ENCODE measurements at regions not wholly inside any gene's neighbourhood (a gene's known extent, or its start where the extent isn't known, plus 50 kb on each side); places are given as distances from the start of the nearest gene placed in this dataset.

DNA sequence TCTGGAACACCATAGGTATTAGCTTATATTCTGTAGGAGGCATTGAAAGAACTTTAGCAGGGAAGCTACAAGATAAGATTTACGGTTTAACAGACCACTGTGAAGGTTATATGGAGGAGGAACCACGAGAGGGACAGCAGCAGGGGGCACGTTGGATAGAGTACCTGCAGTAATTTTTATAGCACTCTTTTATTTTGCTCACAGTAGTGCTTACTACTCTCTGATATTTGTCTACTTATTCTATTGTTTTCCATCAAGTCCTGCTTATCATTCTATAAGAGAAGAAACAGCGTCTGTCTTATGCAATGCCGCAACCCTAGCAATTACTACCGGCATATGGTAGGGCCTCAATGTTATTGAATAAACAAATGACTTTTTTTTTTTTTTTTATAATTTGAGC lies 122.5 kb downstream of the PCDH7 start:
- Histone ChIP-seq H3K56ac (replicated peaks; ENCODE audit: insufficient read length, low read depth, low read length) (no peak overlapping the region), H3K9me3 (ENCODE audit: insufficient read depth in 2 of 2, low read depth in 1 of 2, low read length in 1 of 2) (no peaks in the 10 kb centered on the region), H3K4me3 (ENCODE audit: extremely low read depth in 1 of 4, insufficient read depth in 2 of 4, low read depth in 3 of 4, low read length in 4 of 4) (no peak overlapping the region), H4K20me1 (replicated peaks in 1 of 2; ENCODE audit: control insufficient read depth in 1 of 2, insufficient read depth in 2 of 2, low read length in 2 of 2) (no peaks in the 10 kb centered on the region), H3K9ac (replicated peaks in 1 of 4; ENCODE audit: extremely low read depth in 1 of 4, low read depth in 3 of 4, low read length in 3 of 4) (no peak overlapping the region), H3K36me3 (ENCODE audit: control insufficient read depth in 2 of 4, insufficient read depth in 4 of 4, low read length in 3 of 4) (no peaks in the 10 kb centered on the region), H2BK15ac (ENCODE audit: low read length) (no peak overlapping the region), H3K4me2 (ENCODE audit: insufficient read depth in 1 of 2, low read depth in 2 of 2, low read length in 2 of 2) (no peak overlapping the region), H3K27ac (ENCODE audit: low read depth, low read length) (no peak overlapping the region), H2BK5ac (ENCODE audit: low read depth, low read length) (no peak overlapping the region), H4K8ac (ENCODE audit: extremely low read depth, insufficient read depth, low read length) (no peak overlapping the region), H3K23ac (ENCODE audit: insufficient read length) (no peak overlapping the region), H4K91ac (replicated peaks; ENCODE audit: insufficient read length, low read length) (no peak overlapping the region), H3K79me2 (ENCODE audit: control insufficient read depth in 1 of 2, insufficient read depth in 2 of 2, low read length in 2 of 2) (no peaks in the 10 kb centered on the region), H2AFZ (ENCODE audit: low read length) (no peak overlapping the region), H3K27me3 (replicated peaks in 1 of 4; ENCODE audit: control insufficient read depth in 3 of 4, extremely low read depth in 1 of 4, insufficient read depth in 3 of 4, low read length in 3 of 4) (no peaks in the 10 kb centered on the region), H2BK20ac (ENCODE audit: low read length) (no peak overlapping the region), H3K23me2 (ENCODE audit: low read depth, low read length) (no peaks in the 10 kb centered on the region; the same call in 1 of the 2 replicates), H4K5ac (ENCODE audit: insufficient read length, low read depth, low read length) (no peak overlapping the region), H3K4ac (replicated peaks; ENCODE audit: insufficient read length, low read depth, low read length) (no peak overlapping the region), H2BK12ac (ENCODE audit: low read depth, low read length) (no peak overlapping the region), H2AK5ac (ENCODE audit: low read depth, low read length) (no peak overlapping the region), H3K79me1 (ENCODE audit: low read depth, low read length) (no peaks in the 10 kb centered on the region), H2BK120ac (replicated peaks; ENCODE audit: low read depth, low read length) (no peak overlapping the region), H3K18ac (ENCODE audit: extremely low read depth, low read length) (no peak overlapping the region), H3K4me1 (replicated peaks in 1 of 4; ENCODE audit: control insufficient read depth in 3 of 4, insufficient read depth in 4 of 4, low read length in 3 of 4) (peaks cover 0 to 10% (median 4%) of the 10 kb centered on the region in 4 experiments; a peak in 4 of 7 replicates), H3K14ac (ENCODE audit: insufficient read length) (no peak overlapping the region)
- POLR2A ChIA-PET (ENCODE audit: partially characterized antibody) = no interaction called here
- TF ChIP-seq EGR1 (IDR thresholded peaks at IDR 0.05; ENCODE audit: borderline replicate concordance, low read depth, low read length) (no peak), SP4 (IDR thresholded peaks at IDR 0.05; ENCODE audit: low read length) (no peak), SP1 (IDR thresholded peaks at IDR 0.05; ENCODE audit: low read depth, low read length) (no peak), RAD21 (IDR thresholded peaks at IDR 0.05 in 1 of 2, conservative IDR thresholded peaks at IDR 0.05 in 1 of 2; ENCODE audit: low read depth in 2 of 2, low read length in 2 of 2) (no peak), TAF7 (optimal IDR thresholded peaks at IDR 0.05; ENCODE audit: borderline replicate concordance, low read depth, low read length) (no peak), EZH2 (IDR thresholded peaks at IDR 0.05; ENCODE audit: low read depth, low read length, severe bottlenecking) (no peak), SP2 (IDR thresholded peaks at IDR 0.05; ENCODE audit: low read length) (no peak), RBBP5 (IDR thresholded peaks at IDR 0.05; ENCODE audit: borderline replicate concordance, low read depth, low read length) (no peak), BRCA1 (IDR thresholded peaks at IDR 0.05; ENCODE audit: low read depth, low read length) (no peak), SAP30 (IDR thresholded peaks at IDR 0.05; ENCODE audit: insufficient read depth, insufficient replicate concordance, low read length) (no peak), NRF1 (IDR thresholded peaks at IDR 0.05; ENCODE audit: low read depth, low read length) (no peak)
- 93% methylated on average over 6 of the region's 6 CpGs; no CpG with 5 or more reads in 1 of the 2 experiments for WGBS, 2 experiments (ENCODE audit: extremely low coverage in 1 of 2, insufficient coverage in 1 of 2, insufficient read length in 1 of 2, insufficient replicate concordance in 2 of 2, low coverage in 1 of 2, low lambda C conversion rate in 2 of 2, missing lambda C conversion rate in 1 of 2)
- DNase-seq (ENCODE audit: low read depth in 1 of 2, low spot score in 2 of 2) (no peak), FAIRE-seq (no peak)
- CTCF ChIA-PET (ENCODE audit: partially characterized antibody) = no interaction called here
